ENCODE measurements at regions not wholly inside any gene's neighbourhood (a gene's known extent, or its start where the extent isn't known, plus 50 kb on each side); places are given as distances from the start of the nearest gene placed in this dataset.

GRCh38 chr14:103187911-103188310 lies 64.7 kb downstream of the TNFAIP2 start:
- Histone ChIP-seq H3K4me2 (ENCODE audit: low read depth, low read length) (peak overlapping the region; percentile 77), H3K79me2 (ENCODE audit: insufficient read depth, low read length) (no peaks in the 10 kb centered on the region), H3K9me3 (ENCODE audit: low read length) (no peaks in the 10 kb centered on the region), H2AFZ (ENCODE audit: low read length) (peak overlapping the region; percentile 32), H3K9ac (ENCODE audit: insufficient read depth, low read depth, low read length) (no peak overlapping the region; the same call in 1 of the 2 replicates), H3K27me3 (ENCODE audit: control insufficient read depth in 1 of 2, insufficient read depth in 2 of 2, low read length in 2 of 2) (no peaks in the 10 kb centered on the region), H3K4me3 (replicated peaks in 1 of 3; ENCODE audit: insufficient read depth in 1 of 3, low read depth in 2 of 3, low read length in 3 of 3) (peak overlapping the region in 1 of 3 experiments; percentile 51; a peak in 2 of 6 replicates), H4K20me1 (ENCODE audit: insufficient read depth, low read length) (no peaks in the 10 kb centered on the region), H3K4me1 (ENCODE audit: insufficient read depth, low read length) (peaks cover 54% of the 10 kb centered on the region), H3K36me3 (replicated peaks in 1 of 2; ENCODE audit: control insufficient read depth in 1 of 2, insufficient read depth in 2 of 2, low read length in 2 of 2) (no peaks in the 10 kb centered on the region), H3K27ac (ENCODE audit: extremely low read length, insufficient read depth, low read length) (peak overlapping the region; percentile 62)
- ATAC-seq (no peak; the same call in 2 of the 3 replicates), DNase-seq (ENCODE audit: low spot score) (no peak), FAIRE-seq (no peak)
- POLR2A ChIA-PET, result interaction anchor here (1.2 kb wide), 1 partner anchor 17 kb away, joined by 3 read pairs; no protein-coding TSS in a partner anchor
- BruUV-seq (replicated peaks), result no TSS peak
- in situ Hi-C loops (cut with HindIII; ENCODE audit: extremely low pct_ligation_motif_present, low pct_unique_long_range_greater_than_20kb), result no loop called here
- intact Hi-C loops (cut with micrococcal nuclease; ENCODE audit: unreplicated experiment), result loop anchor here (5.0 kb wide), 2 partner anchors 86 to 104 kb away; no protein-coding TSS in a partner anchor
- TF ChIP-seq ZNF770 (CRISPR knock-in tag; IDR thresholded peaks at IDR 0.05) (peak; percentile 92), ZNF224 (CRISPR knock-in tag; IDR thresholded peaks at IDR 0.05) (no peak), ZNF687 (CRISPR knock-in tag; IDR thresholded peaks at IDR 0.05) (peak; percentile 27)
- TF ChIP-seq, protein P1, sequence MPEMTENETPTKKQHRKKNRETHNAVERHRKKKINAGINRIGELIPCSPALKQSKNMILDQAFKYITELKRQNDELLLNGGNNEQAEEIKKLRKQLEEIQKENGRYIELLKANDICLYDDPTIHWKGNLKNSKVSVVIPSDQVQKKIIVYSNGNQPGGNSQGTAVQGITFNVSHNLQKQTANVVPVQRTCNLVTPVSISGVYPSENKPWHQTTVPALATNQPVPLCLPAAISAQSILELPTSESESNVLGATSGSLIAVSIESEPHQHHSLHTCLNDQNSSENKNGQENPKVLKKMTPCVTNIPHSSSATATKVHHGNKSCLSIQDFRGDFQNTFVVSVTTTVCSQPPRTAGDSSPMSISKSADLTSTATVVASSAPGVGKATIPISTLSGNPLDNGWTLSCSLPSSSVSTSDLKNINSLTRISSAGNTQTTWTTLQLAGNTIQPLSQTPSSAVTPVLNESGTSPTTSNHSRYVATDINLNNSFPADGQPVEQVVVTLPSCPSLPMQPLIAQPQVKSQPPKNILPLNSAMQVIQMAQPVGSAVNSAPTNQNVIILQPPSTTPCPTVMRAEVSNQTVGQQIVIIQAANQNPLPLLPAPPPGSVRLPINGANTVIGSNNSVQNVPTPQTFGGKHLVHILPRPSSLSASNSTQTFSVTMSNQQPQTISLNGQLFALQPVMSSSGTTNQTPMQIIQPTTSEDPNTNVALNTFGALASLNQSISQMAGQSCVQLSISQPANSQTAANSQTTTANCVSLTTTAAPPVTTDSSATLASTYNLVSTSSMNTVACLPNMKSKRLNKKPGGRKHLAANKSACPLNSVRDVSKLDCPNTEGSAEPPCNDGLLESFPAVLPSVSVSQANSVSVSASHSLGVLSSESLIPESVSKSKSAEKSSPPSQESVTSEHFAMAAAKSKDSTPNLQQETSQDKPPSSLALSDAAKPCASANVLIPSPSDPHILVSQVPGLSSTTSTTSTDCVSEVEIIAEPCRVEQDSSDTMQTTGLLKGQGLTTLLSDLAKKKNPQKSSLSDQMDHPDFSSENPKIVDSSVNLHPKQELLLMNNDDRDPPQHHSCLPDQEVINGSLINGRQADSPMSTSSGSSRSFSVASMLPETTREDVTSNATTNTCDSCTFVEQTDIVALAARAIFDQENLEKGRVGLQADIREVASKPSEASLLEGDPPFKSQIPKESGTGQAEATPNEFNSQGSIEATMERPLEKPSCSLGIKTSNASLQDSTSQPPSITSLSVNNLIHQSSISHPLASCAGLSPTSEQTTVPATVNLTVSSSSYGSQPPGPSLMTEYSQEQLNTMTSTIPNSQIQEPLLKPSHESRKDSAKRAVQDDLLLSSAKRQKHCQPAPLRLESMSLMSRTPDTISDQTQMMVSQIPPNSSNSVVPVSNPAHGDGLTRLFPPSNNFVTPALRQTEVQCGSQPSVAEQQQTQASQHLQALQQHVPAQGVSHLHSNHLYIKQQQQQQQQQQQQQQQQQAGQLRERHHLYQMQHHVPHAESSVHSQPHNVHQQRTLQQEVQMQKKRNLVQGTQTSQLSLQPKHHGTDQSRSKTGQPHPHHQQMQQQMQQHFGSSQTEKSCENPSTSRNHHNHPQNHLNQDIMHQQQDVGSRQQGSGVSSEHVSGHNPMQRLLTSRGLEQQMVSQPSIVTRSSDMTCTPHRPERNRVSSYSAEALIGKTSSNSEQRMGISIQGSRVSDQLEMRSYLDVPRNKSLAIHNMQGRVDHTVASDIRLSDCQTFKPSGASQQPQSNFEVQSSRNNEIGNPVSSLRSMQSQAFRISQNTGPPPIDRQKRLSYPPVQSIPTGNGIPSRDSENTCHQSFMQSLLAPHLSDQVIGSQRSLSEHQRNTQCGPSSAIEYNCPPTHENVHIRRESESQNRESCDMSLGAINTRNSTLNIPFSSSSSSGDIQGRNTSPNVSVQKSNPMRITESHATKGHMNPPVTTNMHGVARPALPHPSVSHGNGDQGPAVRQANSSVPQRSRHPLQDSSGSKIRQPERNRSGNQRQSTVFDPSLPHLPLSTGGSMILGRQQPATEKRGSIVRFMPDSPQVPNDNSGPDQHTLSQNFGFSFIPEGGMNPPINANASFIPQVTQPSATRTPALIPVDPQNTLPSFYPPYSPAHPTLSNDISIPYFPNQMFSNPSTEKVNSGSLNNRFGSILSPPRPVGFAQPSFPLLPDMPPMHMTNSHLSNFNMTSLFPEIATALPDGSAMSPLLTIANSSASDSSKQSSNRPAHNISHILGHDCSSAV (CRISPR knock-in tag; IDR thresholded peaks at IDR 0.05; ENCODE audit: borderline replicate concordance), result no peak
- 59% methylated on average over 4 of the region's 4 CpGs for WGBS (ENCODE audit: low lambda C conversion rate)
- CTCF ChIA-PET (ENCODE audit: low intra/inter-chr PET ratio, low total read pairs), result no interaction called here

All from HepG2 (cell line).